ENCODE measurements at regions not wholly inside any gene's neighbourhood (a gene's known extent, or its start where the extent isn't known, plus 50 kb on each side); places are given as distances from the start of the nearest gene placed in this dataset.
"Not testable (repeated sequence)": the region's sequence is repeated elsewhere in the genome, so short reads cannot be mapped to it uniquely, and the experiment has no call there.

DNA sequence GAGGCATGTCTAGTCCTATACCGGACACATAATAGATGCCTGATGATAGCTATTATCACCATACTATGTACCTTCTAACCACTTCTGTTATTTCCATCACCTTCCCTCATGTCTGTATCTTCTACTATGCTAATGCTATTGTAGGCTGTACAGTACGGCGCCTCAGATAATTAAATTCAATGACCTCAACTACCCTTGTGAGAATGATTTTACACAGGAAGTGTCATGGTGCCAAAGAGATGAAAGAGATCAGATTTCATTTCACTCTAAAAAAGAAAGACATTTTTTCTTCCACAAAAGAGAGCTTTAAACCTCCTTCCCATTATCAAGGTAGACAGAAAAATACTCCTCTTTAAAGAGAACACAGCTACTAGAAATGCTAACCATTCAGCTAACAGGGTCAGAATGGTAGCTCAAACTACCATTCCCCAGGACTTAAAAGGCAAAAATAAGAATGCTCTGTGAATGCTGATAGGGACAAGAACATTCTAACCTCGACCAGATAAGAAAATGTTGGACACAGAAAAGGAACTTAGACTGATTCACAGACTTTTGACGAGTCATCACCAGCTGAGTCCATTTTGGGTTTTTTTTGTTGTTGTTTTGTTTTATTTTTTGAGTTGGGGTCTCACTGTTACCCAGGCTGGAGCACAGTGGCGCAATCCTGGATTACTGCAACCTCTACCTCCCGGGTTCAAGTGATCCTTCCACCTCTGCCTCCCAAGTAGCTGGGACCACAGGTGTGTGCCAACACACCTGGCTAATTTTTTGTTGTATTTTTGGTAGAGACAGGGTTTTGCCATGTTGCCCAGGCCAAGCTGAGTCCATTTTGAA is 99.2 kb upstream of the RAPGEF2 start:
- DNase-seq (ENCODE audit: low read depth, low spot score), result no peak

DNA sequence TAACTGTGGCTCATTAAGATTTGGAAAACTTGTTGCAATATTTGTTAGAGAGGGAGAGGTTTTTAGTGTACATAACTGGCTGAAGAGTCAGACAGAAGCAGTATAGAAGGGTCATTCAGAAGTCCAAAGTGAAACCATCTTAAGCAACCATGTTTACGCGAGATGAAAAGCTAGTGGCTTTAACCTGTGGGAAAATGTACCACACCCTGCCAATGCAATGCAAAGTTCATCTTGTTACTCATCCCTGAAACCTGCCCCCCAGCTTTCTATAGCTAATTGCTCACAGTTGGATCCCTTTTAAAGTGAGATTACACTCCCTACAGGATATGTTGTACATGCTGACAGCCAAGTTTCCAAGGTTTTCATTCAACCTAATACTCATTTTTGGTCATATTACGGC is 96.7 kb upstream of the RAPGEF2 start:
- DNase-seq (ENCODE audit: low read depth, low spot score), result no peak

DNA sequence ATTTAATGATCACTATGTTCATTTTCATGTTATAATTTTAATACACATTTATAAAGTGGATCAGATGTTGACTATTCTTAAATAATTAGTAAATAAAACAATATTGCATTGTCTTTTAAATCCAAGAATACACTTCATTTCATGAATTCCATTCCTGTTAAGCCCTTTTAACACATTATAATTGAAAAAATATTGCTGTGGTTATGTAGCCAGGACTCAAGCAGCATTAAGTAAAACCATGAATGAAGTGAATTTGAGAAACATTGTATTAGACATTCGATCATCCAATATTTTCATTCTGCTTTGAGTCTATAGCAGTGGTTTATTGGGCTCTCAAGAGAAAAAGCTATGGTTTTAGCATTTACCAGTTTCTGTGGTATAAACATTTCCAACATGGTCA is 94.2 kb upstream of the RAPGEF2 start:
- DNase-seq (ENCODE audit: low read depth, low spot score), result no peak

DNA sequence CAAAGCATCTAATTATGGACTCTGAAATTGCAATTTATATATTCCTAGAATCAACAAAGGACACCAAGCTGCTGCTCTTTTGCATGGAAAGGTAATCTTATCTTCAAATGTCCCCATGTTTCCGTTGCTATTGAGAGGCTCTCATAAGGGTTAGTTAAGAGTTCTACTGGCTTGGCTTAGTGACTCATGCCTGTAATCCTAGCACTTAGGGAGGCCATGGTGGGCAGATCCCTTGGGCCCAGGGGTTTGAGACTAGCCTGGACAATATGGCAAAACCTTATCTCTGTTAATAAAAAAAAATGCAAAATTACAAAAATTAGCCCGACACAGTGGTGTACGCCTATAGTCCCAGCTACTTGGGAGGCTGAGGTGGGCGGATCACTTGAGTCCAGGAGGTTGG is 93.4 kb upstream of the RAPGEF2 start:
- no peak for DNase-seq (ENCODE audit: low read depth, low spot score)

DNA sequence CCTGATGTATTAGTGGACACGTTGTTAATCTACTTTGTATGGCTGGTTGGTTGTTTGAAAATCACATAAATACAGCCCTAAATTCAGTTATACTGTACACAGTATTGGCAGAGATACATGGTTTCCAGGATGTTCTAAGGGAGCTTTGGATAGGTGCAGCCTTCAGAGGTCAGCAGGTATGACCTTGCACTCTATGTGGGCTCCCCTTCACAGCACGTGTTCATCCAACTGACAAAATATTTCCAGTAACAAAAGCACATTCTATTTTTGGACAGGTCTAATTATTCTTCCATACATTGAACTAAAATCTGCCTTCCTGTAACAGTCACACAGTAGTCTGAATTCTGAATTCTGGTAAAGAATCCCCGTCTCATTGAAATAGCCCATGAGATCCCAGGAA is 92.8 kb upstream of the RAPGEF2 start:
- DNase-seq (ENCODE audit: low read depth, low spot score), result no peak

DNA sequence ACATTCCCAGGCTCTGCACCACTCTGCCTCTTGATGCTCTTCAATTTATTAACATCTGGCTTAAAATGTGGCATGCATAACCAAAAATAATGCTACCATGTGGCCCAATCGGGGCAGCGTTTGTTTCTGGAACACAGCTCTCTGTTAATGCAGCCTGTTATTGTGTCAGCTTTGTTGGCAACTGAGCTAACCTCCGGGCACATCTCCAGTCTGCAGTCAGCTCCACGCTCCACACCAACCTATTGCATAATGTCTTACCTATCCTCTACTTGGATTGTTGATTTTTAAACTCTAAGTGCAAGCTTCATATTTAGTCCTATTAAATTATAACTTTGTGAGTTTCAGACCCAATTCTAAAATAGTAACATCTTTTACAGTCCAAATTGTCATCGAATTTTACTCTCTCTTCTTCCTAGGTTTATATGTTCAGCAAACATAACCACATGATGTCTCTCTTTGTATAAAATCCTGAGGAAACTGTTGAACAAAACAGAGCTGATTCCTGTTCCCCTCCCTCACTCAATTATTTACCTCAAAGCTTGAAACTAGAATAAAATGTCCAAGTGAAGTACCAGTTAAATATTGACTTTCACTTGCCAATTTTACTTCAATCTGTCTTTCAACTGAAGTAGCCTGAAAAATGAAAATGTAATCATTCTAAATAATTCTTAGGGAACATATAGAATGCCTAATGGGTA is 92.2 kb upstream of the RAPGEF2 start:
- DNase-seq (ENCODE audit: low read depth, low spot score), result no peak

DNA sequence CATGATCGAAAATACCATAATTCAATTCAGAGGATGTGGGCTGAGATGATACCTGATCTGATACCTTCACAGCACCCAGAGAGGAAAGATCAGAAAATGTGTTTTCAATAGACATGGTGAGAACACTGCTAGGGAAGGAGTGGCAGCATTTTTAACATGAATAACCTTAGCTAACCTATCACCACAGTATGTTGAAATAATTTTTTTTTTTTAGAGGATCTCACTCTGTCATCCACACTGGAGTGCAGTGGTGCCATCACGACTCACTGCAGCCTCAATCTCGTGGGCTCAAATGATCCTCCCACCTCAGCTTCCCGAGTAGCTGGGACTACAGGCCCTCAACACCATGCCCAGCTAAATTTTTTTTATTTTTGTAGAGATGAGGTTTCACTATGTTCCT is 90.5 kb upstream of the RAPGEF2 start:
- no peak for DNase-seq (ENCODE audit: low read depth, low spot score)

DNA sequence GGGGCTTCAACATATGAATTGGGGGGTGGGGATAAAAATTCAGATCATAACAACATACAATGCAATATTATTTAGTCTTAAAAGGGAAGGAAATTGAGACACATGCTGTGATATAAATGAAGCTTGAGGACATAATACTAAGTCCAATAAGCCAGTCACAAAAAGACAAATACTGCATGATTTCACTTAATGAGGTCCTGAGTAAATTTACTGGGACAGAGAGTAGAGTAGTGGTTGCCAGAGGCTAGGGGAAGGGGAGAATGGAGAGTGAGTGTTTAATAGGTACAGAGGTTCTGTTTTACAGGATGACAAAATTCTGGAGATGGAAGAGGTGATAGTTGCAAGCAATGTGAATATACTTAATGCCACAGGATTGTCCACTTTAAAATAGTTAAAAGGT is 89.2 kb upstream of the RAPGEF2 start:
- no peak for DNase-seq (ENCODE audit: low read depth, low spot score)

DNA sequence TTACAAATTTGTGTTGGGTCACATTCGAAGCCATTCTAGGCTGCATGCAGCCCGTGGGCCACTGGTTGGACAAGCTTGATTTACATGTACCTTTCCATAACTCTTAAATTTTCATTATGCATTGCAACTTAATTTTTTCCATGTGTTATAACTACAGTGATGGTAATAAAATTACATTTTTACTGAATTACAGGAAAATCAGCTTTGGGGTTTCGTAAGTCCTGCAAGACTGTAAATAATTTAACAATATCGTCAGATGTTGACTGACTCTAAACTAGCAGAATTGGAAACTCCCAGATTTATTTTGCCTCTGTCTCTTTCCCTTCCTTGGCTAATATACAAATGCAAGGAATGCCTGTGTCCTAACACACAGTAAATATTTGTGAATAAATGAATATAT is 88.0 kb upstream of the RAPGEF2 start:
- DNase-seq (ENCODE audit: low read depth, low spot score), result no peak

DNA sequence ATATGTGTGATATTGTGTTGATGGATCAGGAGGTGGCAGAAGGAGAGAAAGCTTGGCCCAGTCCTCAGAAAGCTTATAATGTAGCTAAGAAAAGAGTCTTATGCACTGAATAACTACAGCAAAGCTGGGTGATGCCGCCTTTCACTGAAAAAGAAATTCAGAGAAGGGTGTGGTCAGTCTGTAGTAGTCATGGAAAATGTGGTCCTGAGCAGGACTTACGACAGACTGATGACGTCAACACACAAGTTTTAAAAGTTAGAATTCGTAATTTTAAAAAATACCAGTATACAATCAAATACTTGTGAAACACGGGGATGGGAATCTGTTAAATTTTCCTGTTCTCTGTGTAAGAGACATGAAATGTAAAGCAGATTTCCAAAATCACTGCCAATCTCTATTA is 87.0 kb upstream of the RAPGEF2 start:
- no peak for DNase-seq (ENCODE audit: low read depth, low spot score)

DNA sequence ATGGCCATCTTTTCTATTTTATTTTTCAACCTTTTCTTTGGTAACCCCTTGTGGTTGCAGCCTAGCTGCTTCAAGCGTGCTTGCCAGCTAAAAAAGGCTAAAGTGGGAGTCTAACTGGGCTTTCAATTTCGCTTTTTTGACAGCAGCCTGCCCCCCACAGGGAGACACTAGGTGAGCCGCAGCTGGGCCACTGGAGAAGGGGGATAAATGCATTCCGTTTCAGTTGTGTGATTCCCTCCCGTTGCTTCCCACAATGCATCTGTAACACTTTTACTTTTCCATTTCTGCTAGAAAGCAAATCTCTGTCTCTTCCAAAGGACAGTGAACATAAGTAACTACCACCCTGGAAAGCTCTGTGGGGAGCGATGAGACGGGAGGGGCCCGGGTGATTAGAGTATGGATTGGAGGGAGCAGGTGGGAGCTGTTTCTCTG is 86.3 kb upstream of the RAPGEF2 start:
- DNase-seq (ENCODE audit: low read depth, low spot score), result peak; percentile 65

DNA sequence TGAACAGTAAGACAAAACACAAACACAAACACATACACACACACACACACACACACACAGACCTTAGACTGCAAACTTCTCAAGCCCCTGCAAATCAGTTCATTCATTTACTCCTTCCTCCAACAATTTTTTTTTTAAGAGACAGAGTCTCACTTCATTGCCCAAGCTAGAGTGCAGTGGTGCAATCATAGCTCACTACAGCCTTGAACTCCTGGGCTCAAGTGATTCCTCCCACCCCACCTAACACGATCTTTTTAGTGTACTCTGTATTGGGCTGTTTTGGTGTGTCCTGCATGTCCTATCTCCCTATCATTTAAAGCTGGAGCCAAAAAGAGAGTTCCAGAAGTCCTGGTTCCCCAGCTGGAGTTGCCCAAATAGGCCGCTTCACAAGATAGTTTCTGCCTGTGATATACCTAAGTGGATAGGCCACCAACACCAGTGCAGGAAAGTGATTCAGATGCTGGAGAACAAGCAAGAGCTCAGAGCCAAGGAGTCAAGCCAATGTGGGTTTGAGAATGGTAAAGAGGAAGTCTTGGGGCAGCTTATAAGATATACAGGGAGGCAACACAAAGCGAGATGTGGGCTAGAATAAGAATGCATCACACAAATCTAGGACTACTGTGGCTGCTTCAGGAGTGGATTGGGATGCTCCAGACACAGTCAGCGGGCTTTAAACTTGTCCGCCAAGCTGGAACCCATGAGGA is 85.4 kb upstream of the RAPGEF2 start:
- DNase-seq (ENCODE audit: low read depth, low spot score), result no peak

DNA sequence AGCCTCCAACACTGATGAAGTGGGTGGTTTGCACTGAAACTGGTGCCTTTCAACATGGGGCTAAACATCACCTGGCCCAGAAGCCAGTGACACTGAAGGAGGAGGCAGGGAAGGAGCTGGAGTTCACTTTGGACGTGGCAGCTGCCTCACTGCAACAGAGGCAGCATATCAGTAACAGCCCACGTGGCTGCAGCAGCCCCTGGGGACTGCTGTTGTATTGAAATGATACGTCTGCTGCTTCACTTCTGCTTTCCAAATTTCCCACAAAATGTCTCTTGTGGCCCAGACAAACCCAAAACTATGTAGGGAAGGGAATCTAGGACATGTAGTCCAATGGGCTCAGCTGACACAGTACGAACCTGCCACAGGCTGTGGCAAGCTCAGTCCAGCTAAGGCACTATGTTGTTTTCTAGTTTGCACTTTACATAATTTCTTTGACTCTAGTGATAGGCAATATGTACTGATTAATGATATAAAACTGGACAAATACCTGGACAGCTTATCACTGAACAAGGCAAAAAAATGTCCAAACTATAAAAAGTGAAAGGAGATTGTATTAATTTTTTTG is 84.7 kb upstream of the RAPGEF2 start:
- no peak for DNase-seq (ENCODE audit: low read depth, low spot score)

DNA sequence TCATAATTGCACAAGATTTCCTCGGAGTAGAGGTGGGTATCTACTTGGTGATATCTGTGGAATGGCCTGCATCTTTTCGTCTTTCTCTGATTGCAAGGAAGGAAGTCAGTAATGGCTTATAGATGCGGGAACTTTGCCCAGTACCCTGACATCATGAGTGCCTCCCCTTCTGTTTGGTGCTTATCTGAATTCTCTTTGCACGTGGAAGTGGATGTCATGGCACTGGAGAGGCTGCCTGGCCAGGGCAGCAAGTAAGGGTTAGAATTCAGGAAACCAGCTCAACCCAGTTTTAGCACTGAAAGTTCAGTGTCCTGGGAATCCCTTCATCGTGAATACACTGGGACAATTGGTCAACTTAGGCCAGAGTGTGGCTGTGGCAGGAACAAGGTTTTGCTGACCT is 83.5 kb upstream of the RAPGEF2 start:
- DNase-seq (ENCODE audit: low read depth, low spot score), result no peak

DNA sequence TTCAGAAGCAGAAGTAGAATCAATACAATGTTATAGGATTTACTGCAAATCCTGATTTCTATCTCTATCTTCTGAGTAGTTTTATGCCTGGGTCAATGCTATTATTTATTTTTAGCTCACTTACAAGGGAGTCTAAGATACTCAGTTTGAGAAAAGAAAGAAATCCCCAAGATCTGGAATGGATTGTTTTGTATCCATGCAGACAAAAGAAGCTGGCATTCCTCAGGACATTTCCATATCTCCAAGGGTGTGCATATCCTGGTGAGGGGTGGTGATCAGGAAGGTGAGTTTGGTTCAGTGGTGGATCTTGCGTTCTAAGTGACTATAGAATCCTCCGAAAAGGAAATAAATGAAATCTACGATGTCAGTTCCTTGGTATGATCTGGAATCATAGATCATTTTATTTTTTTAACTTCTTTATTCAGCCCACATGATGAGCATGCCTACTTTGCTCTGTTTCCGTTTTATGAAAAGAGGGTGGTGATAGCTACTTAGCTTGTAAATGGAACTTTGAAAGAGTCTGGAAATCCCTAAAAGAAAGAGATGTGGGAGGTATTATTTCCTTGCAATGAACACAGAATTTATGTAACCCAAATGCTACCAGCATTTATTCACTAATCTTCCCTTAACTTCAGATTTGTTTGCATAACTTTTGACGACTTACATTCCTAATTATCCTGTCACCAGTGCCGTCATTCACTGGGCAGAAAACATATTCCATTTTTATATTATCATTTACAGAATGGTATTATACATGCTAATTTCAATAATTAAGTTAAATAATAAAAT is 81.1 kb upstream of the RAPGEF2 start:
- DNase-seq (ENCODE audit: low read depth, low spot score), result no peak

DNA sequence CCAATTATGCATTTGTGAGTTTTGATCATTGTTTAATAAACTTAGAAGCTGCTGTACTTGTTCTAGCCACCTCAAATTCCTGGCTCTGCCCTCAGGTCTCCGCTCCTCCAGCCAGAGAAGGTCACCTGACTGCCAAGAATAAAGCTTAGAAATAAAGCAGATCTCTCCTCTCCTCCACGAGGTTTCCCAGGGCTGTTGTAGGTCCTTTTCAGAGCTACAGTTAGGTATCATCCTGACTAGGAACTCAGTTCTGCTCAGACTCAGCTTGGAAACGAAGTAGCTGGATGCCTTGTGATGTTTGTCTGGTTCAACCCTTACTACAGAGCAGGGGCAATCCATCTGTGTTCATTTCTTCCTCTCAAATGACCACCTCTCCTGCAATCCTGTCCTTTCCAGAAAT is 79.1 kb upstream of the RAPGEF2 start:
- no peak for DNase-seq (ENCODE audit: low read depth, low spot score)

DNA sequence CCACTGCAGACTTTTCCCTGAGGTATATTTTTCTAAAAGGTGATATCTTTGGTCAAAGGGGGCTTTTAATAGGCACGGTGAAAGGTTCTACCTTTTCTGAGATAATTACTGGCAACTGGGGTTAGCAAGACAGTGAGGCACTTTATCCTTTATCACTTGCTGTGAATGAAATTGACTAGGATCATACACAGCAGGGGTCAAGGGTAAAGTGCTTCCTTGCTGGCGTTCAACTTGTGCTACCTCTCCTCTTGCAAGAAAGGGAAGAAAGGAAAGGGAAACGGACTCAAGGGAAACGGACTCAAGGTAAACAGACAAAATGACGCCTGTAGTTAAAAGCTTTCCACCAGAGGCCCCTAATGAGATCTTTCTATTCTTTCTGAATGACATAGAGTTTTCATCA is 78.6 kb upstream of the RAPGEF2 start:
- no peak for DNase-seq (ENCODE audit: low read depth, low spot score)

DNA sequence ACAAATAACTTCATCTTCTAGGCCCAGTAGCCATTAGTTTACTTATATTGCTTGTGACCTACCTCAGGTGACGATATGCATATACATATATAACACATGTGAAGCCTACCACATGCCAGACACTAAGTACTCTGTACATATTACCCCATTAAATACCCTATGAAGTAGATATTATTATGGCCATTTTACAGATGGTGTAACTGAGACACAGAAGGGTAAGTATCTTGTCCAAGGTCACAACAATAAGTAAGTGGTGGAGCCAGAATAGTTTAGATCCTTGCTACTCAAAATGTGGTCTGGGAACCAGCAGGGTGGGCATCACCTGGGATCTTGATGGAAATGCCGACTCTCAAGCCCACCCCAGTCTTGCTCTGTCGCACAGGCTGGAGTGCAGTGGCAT is 78.1 kb upstream of the RAPGEF2 start:
- no peak for DNase-seq (ENCODE audit: low read depth, low spot score)

DNA sequence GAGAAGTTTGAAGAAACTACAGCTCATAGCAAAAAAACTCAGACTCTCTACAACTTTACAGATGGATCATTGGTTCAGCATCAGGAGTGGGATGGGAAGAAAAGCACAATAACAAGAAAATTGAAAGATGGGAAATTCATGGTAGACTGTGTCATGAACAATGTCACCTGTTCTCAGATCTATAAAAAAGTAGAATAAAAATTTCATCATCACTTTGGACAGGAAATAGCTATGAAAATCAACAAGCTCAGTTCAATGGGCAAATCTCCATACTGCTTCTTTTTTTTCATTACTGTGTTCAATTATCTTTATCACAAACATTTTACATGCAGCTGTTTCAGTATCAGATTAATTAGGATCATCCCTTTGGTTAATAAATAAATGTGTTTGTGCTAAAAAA is 76.5 kb upstream of the RAPGEF2 start:
- DNase-seq (ENCODE audit: low read depth, low spot score), result no peak

DNA sequence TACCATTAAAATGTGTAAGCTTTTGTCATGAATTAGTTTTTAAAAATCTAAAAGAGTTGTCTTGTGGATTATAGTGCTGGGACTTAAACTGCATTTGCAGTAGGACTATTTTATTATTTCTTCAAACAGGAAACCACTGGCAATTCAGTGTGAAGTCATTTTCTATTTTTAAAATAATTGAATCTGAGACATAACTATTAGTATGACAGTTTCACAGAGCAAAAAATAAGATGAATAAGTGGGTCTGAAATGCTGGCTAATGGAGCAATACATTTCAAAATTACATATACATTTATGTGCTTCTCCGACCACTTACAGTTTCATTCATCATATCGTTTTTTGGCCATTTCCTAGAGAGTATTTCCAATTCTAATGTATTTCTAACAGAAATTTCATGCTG is 75.3 kb upstream of the RAPGEF2 start:
- no peak for DNase-seq (ENCODE audit: low read depth, low spot score)

DNA sequence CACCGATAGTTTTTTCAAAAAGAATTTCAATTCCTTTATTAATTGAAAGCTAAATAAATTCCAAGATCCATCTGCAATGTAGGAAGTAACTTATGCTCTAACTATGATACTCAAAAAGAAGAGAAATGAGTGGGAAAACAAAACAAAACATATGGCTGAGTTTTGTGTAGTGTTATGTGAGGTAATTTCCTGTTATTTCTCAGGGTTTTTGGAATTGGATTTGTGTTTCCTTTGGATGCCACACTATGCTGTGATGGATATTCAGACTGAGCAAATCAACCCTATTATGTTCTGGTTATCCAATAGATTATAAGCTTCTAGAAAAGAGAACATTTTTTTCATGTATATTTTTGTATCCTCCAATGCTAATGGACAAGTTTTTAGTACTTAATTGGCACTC is 73.4 kb upstream of the RAPGEF2 start:
- no peak for DNase-seq (ENCODE audit: low read depth, low spot score)

DNA sequence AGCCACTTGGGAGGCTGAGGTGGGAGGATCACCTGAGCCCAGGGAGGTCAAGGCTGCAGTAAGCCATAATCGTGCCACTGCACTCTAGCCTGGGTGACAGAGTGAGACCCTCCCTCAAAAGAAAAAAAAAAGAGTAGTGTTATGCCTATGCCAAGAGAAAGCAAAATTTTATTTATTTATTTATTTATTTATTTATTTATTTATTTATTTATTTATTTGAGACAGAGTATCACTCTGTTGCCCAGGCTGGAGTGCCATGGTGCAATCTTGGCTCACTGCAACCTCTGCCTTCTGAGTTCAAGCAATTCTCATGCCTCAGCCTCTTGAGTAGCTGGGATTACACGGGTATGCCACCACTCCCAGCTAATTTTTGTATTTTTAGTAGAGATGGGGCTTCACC is 72.6 kb upstream of the RAPGEF2 start:
- DNase-seq (ENCODE audit: low read depth, low spot score), result not testable (repeated sequence)
